Heart right ventricle (tissue), 16 donors: ENCODE measurements at regions not wholly inside any gene's neighbourhood (a gene's known extent, or its start where the extent isn't known, plus 50 kb on each side); places are given as distances from the start of the nearest gene placed in this dataset.

ENCODE experiments used
- ATAC-seq, 8 donors: fragments of 200-7000 bp; cut with Tn5 transposase; one replicate each; pipeline ENCODE4 v1.9.1; 2020; ENCODE audit warnings: mild to moderate bottlenecking in 8 of 8, moderate library complexity in 8 of 8, moderate number of reproducible peaks in 1 of 8
- DNase-seq, 2 donors: peaks; one replicate each; pipeline ENCODE4 v3.0.0-alpha.2; 2020
- H3K27ac ChIP-seq, 10 donors: fragments of 200-600 bp; sonication (generic) in 2 of 10; one replicate each; pipeline versions ENCODE4 v1.5.0 to v1.8.0; 2020 to 2022; ENCODE audit warnings: mild to moderate bottlenecking in 3 of 10
- H3K27me3 ChIP-seq, 7 donors: fragments of 200-600 bp; one replicate each; pipeline ENCODE4 v1.8.0; 2021 to 2022; ENCODE audit warnings: mild to moderate bottlenecking in 2 of 7
- H3K36me3 ChIP-seq, 9 donors: fragments of 200-600 bp; sonication (generic) in 1 of 9; one replicate each; pipeline versions ENCODE4 v1.5.0 to v1.8.0; 2020 to 2022; ENCODE audit warnings: mild to moderate bottlenecking in 2 of 9
- H3K4me1 ChIP-seq, 9 donors: fragments of 200-600 bp; sonication (generic) in 1 of 9; one replicate each; pipeline versions ENCODE4 v1.5.0 to v1.8.0; 2020 to 2022; ENCODE audit warnings: mild to moderate bottlenecking in 4 of 9
- H3K4me3 ChIP-seq, 10 donors: fragments of 200-600 bp; sonication (generic) in 2 of 10; one replicate each; pipeline versions ENCODE4 v1.5.0 to v1.8.0; 2020 to 2022; ENCODE audit warnings: mild to moderate bottlenecking in 7 of 10, moderate library complexity in 2 of 10
- H3K9me3 ChIP-seq, 11 donors: fragments of 200-600 bp in 10 of 11; sonication (generic) in 2 of 11; one replicate each; pipeline versions ENCODE4 v1.5.0 to v1.8.0; 2013 to 2022; ENCODE audit warnings: mild to moderate bottlenecking in 2 of 11, control low read depth in 1 of 11, moderate library complexity in 1 of 11
- CTCF ChIP-seq, 9 donors: fragments of 200-600 bp; sonication (generic) in 2 of 9; IDR thresholded peaks; one replicate each; pipeline versions ENCODE4 v1.5.0 to v1.8.0; 2021 to 2022; ENCODE audit warnings: antibody characterized with exemption in 9 of 9, mild to moderate bottlenecking in 5 of 9, moderate library complexity in 1 of 9
- WGBS, 2 donors: extraction: QIAGEN DNeasy Blood & Tissue Kit; methylation state at CpG; one replicate each; pipeline ENCODE4 v1.1.7; 2013; ENCODE audit warnings: inconsistent platforms in 1 of 2; 5-methylcytosine and 5-hydroxymethylcytosine counted together
- intact Hi-C, 10 donors: fragments of 100-400 bp; cut with DNase I; formaldehyde crosslinking; loops; one replicate each; pipeline versions ENCODE4 v1.11.1 to v1.14.2; 2022
- donor health status: Arrhythmogenic right ventricular cardiomyopathy.
- donor health status: ischemic (EF 13 %, LVEDD 7.1; RV severe dilation, severe dysfunction).
- donor health status: healthy with polysubstance abuse.
- donor health status: DM: no; HTN: yes; CAD: no.
- donor health status: DM: no; HTN: no; CAD: no.
- donor health status: ischemic (EF 25% LVEDD 6.9; RV normal size, moderate dysfunction).
- donor health status: ischemic (EF 25% LVEDD 5.7; RV mildly dilated, moderate dysfunction).
- donor health status: healthy.
- donor health status: DM: yes; HTN: yes; CAD: no.
- donor health status: Ischemic cardiomyopathy.
- donor health status: ischemic (EF 35%, LVEDD 5.7; RV mildly dilated, moderate dysfunction).
- donor health status: nonischemic (EF 11% LVEDD 7.7; RV severe dilation, severe dysfunction).
- donor health status: DM: yes; HTN: yes; CAD: no.
- donor health status: PGD.
- donor health status: ischemic (EF 29% LVEDD 5.4; RV normal size, mild dysfunction).
- donor health status: nonischemic (EF 23%, LVEDD 6.1; RV moderate dilation, normal function).

- WGBS, 2 donors, result 92 to 98% methylated on average over 1 of the region's 1 CpG
- DNase-seq, result no peak
- no peaks in the 10 kb centered on the region for H3K9me3 ChIP-seq
- H3K4me3 ChIP-seq, result no peak overlapping the region
- intact Hi-C loops, result loop anchor here in 1 of 10 donors (10.0 kb wide), 1 partner anchor 64 kb away; no protein-coding TSS in a partner anchor
- H3K4me1 ChIP-seq, result no peaks in the 10 kb centered on the region
- no peak overlapping the region for H3K27ac ChIP-seq
- H3K36me3 ChIP-seq, result no peaks in the 10 kb centered on the region
- no peak for TF ChIP-seq CTCF (IDR thresholded peaks at IDR 0.05)
- H3K27me3 ChIP-seq, result no peaks in the 10 kb centered on the region
- ATAC-seq, result no peak
Measured at GRCh38 chr10:55180357-55180756, 379.3 kb upstream of the PCDH15 start.

- TF ChIP-seq CTCF (IDR thresholded peaks at IDR 0.05), result no peak
- 64 to 69% methylated on average over 4 of the region's 4 CpGs for WGBS, 2 donors
- DNase-seq (no peak), ATAC-seq (no peak)
- Histone ChIP-seq H3K4me1 (no peaks in the 10 kb centered on the region), H3K4me3 (no peak overlapping the region), H3K27me3 (no peaks in the 10 kb centered on the region), H3K9me3 (no peaks in the 10 kb centered on the region), H3K27ac (no peak overlapping the region), H3K36me3 (no peaks in the 10 kb centered on the region)
- intact Hi-C loops, result no loop called here
Measured at GRCh38 chr10:55174419-55174818, 373.4 kb upstream of the PCDH15 start.

GRCh38 chr10:55169493-55169892, 368.5 kb upstream of the PCDH15 start:
- no peaks in the 10 kb centered on the region for H3K27me3 ChIP-seq
- WGBS, 2 donors, result 97 to 98% methylated on average over 1 of the region's 1 CpG
- no peak for ATAC-seq
- no peaks in the 10 kb centered on the region for H3K9me3 ChIP-seq
- intact Hi-C loops, result loop anchor here in 1 of 10 donors (10.0 kb wide), 1 partner anchor 65 kb away; no protein-coding TSS in a partner anchor
- no peaks in the 10 kb centered on the region for H3K4me1 ChIP-seq
- H3K4me3 ChIP-seq, result no peak overlapping the region
- TF ChIP-seq CTCF (IDR thresholded peaks at IDR 0.05), result no peak
- H3K36me3 ChIP-seq, result no peaks in the 10 kb centered on the region
- H3K27ac ChIP-seq, result no peak overlapping the region
- no peak for DNase-seq

GRCh38 chr10:55168343-55168742, 367.3 kb upstream of the PCDH15 start:
- H3K27me3 ChIP-seq, result no peaks in the 10 kb centered on the region
- intact Hi-C loops, result loop anchor here in 1 of 10 donors (10.0 kb wide), 1 partner anchor 64 kb away; no protein-coding TSS in a partner anchor
- H3K36me3 ChIP-seq, result no peaks in the 10 kb centered on the region
- DNase-seq (no peak), ATAC-seq (no peak)
- no peaks in the 10 kb centered on the region for H3K9me3 ChIP-seq
- H3K4me1 ChIP-seq, result no peaks in the 10 kb centered on the region
- WGBS, 2 donors, result 63 to 76% methylated on average over 1 of the region's 1 CpG
- H3K27ac ChIP-seq, result no peak overlapping the region
- no peak for TF ChIP-seq CTCF (IDR thresholded peaks at IDR 0.05)
- H3K4me3 ChIP-seq, result no peak overlapping the region
